HepG2 (cell line): ENCODE measurements at regions not wholly inside any gene's neighbourhood (a gene's known extent, or its start where the extent isn't known, plus 50 kb on each side); places are given as distances from the start of the nearest gene placed in this dataset.

Source experiments
- ATAC-seq: fragments of 200-7000 bp; cut with Tn5 transposase; 3 replicates; pipeline ENCODE4 v1.9.1; 2020; ENCODE audit warnings: mild to moderate bottlenecking, moderate library complexity
- BruUV-seq: library from RNA; stranded (reverse); fragments of 400-500 nt; replicated peaks from 2 replicates; lab custom pipeline; 2021; lab: Mats Ljungman, UMichigan
- CTCF ChIA-PET: fragments of 300-600 bp; formaldehyde crosslinking; extraction: SDS; loops from one replicate; lab custom pipeline; 2021; ENCODE audit warnings: low total read pairs, inconsistent platforms, low intra/inter-chr PET ratio; lab: Yijun Ruan, JAX
- POLR2A ChIA-PET: fragments of 350-600 bp; sonication (Branson Sonifier 250); formaldehyde crosslinking; loops from one replicate; lab custom pipeline; 2020; ENCODE audit warnings: antibody characterized with exemption, inconsistent platforms; lab: Yijun Ruan, JAX
- DNase-seq: peaks from one replicate; pipeline ENCODE4 v3.0.0-alpha.2; 2015; ENCODE audit warnings: low spot score
- FAIRE-seq: peaks from 3 replicates; lab custom pipeline; 2011; peaks lifted over from hg19 to GRCh38; lab: Jason Lieb, UNC
- H2AFZ ChIP-seq: one replicate; pipeline ENCODE4 v1.6.1; 2011; ENCODE audit warnings: low read length, inconsistent platforms
- H3K27ac ChIP-seq: fragments of 300-600 bp; 3 replicates; pipeline ENCODE4 v1.8.0; 2011; ENCODE audit warnings: mixed run types, mild to moderate bottlenecking, mixed read lengths, low read length, inconsistent platforms; ENCODE audit not compliant: insufficient read depth; ENCODE audit errors: extremely low read length
- H3K27me3 ChIP-seq, 2 experiments: fragments of 200-600 bp in 1 of 2; 2 replicates in 1 of 2; 3 replicates in 1 of 2; pipeline versions ENCODE4 v1.6.0 to v1.8.0; 2011; ENCODE audit warnings: low read length in 2 of 2, mild to moderate bottlenecking in 2 of 2, moderate library complexity in 2 of 2, inconsistent platforms in 1 of 2; ENCODE audit not compliant: insufficient read depth in 2 of 2, control insufficient read depth in 1 of 2
- H3K36me3 ChIP-seq, 2 experiments: fragments of 200-600 bp in 1 of 2; replicated peaks in 1 of 2; 2 replicates in 1 of 2; 3 replicates in 1 of 2; pipeline versions ENCODE4 v1.5.1 to v1.8.0; 2011; ENCODE audit warnings: low read length in 2 of 2, inconsistent platforms in 1 of 2; ENCODE audit not compliant: insufficient read depth in 2 of 2, control insufficient read depth in 1 of 2
- H3K4me1 ChIP-seq: 2 replicates; pipeline ENCODE4 v1.5.1; 2012; ENCODE audit warnings: low read length, inconsistent platforms; ENCODE audit not compliant: insufficient read depth
- H3K4me2 ChIP-seq: 2 replicates; pipeline ENCODE4 v1.6.0; 2011; ENCODE audit warnings: low read depth, low read length, inconsistent platforms
- H3K4me3 ChIP-seq, 3 experiments: fragments of 200-600 bp in 1 of 3; sonication (generic), shearing (Covaris generic) in 1 of 3; replicated peaks in 1 of 3; 2 replicates each; pipeline ENCODE4 v1.5.1; 2011 to 2016; ENCODE audit warnings: low read length in 3 of 3, inconsistent platforms in 2 of 3, low read depth in 2 of 3, mild to moderate bottlenecking in 2 of 3, control low read depth in 1 of 3, mixed read lengths in 1 of 3; ENCODE audit not compliant: insufficient read depth in 1 of 3
- H3K79me2 ChIP-seq: one replicate; pipeline ENCODE4 v1.6.1; 2011; ENCODE audit warnings: low read length, inconsistent platforms; ENCODE audit not compliant: insufficient read depth
- H3K9ac ChIP-seq: 2 replicates; pipeline ENCODE4 v1.6.0; 2011; ENCODE audit warnings: mild to moderate bottlenecking, low read depth, low read length, inconsistent platforms; ENCODE audit not compliant: insufficient read depth
- H3K9me3 ChIP-seq: 2 replicates; pipeline ENCODE4 v1.5.1; 2012; ENCODE audit warnings: mild to moderate bottlenecking, low read length
- H4K20me1 ChIP-seq: 2 replicates; pipeline ENCODE4 v1.6.0; 2011; ENCODE audit warnings: inconsistent platforms, mild to moderate bottlenecking, low read length, moderate library complexity; ENCODE audit not compliant: insufficient read depth
- SP140L ChIP-seq: sonication (generic); formaldehyde crosslinking; IDR thresholded peaks from 2 replicates; pipeline ENCODE4 v1.4.0; 2020; ENCODE audit warnings: missing genetic modification reagents, borderline replicate concordance
- SP2 ChIP-seq: sonication (generic); formaldehyde crosslinking; IDR thresholded peaks from 2 replicates; pipeline ENCODE4 v1.5.1; 2020; ENCODE audit warnings: mild to moderate bottlenecking, missing genetic modification reagents
- ZNF329 ChIP-seq: sonication (generic); formaldehyde crosslinking; IDR thresholded peaks from 2 replicates; pipeline ENCODE4 v1.9.0; 2021; ENCODE audit warnings: low read depth, mild to moderate bottlenecking, missing genetic modification reagents
- ZNF615 ChIP-seq: sonication (generic); formaldehyde crosslinking; IDR thresholded peaks from 2 replicates; pipeline ENCODE4 v1.5.0; 2020; ENCODE audit warnings: mild to moderate bottlenecking, missing genetic modification reagents, borderline replicate concordance
- ZNF703 ChIP-seq: sonication (generic); formaldehyde crosslinking; IDR thresholded peaks from 2 replicates; pipeline ENCODE4 v1.5.1; 2020; ENCODE audit warnings: missing genetic modification reagents, mild to moderate bottlenecking, moderate library complexity, borderline replicate concordance
- ZNF782 ChIP-seq: sonication (generic); formaldehyde crosslinking; IDR thresholded peaks from 2 replicates; pipeline ENCODE4 v1.4.0; 2020; ENCODE audit warnings: missing genetic modification reagents, mild to moderate bottlenecking, borderline replicate concordance
- WGBS: methylation state at CpG from one replicate; pipeline ENCODE4 v1.1.6; 2017; ENCODE audit warnings: low lambda C conversion rate; 5-methylcytosine and 5-hydroxymethylcytosine counted together
- in situ Hi-C: cut with HindIII; loops from 2 replicates; pipeline ENCODE4 v1.10.0; 2017; ENCODE audit warnings: low pct_unique_long_range_greater_than_20kb; ENCODE audit not compliant: extremely low pct_ligation_motif_present
- intact Hi-C: fragments of 100-400 bp; cut with micrococcal nuclease; formaldehyde crosslinking; loops from one replicate; pipeline ENCODE4 v1.10.0; 2022; ENCODE audit not compliant: unreplicated experiment
- TF ChIP-seq, protein P1 (sequence below): sonication (generic); formaldehyde crosslinking; conservative IDR thresholded peaks from 2 replicates; pipeline ENCODE4 v1.5.0; 2020; ENCODE audit warnings: missing genetic modification reagents
- TF ChIP-seq, protein P2 (sequence below): sonication (generic); formaldehyde crosslinking; IDR thresholded peaks from 2 replicates; pipeline ENCODE4 v1.4.0; 2020; ENCODE audit warnings: missing genetic modification reagents
- TF ChIP-seq, protein P3 (sequence below), 2 experiments: sonication (generic) in 1 of 2; formaldehyde crosslinking in 1 of 2; IDR thresholded peaks; 2 replicates each; pipeline versions ENCODE4 v1.4.0 to v1.6.1; 2016 to 2020; ENCODE audit warnings: borderline replicate concordance in 1 of 2, low read depth in 1 of 2, mild to moderate bottlenecking in 1 of 2, missing genetic modification reagents in 1 of 2

DNA sequence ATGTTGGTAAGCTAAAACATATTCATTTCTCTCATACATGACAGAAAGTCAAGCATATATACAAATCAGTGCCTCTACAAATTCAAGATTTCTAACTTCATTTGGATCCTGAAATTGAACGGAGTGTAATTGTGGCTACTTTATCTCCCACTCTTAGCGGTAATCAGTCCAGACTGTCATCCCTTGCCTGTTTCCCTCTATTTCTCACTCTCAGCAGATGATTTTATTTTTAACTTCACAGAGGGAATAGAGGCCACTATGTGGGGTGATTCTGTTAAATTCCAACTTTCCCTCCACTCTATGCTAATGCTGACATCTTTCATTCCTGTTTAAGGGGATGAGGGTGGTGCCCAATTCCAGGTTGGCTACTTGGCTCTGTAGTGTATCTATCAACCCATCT is 153.8 kb upstream of the KCNN2 start:
- whole genome bisulfite sequencing: 0% methylated on average over 2 of the region's 2 CpGs
- no peaks in the 10 kb centered on the region for H3K27me3 ChIP-seq
- no peak for DNase-seq
- H3K27ac ChIP-seq: no peak overlapping the region
- no peaks in the 10 kb centered on the region for H3K4me1 ChIP-seq
- H2AFZ ChIP-seq: no peak overlapping the region
- intact Hi-C loops: no loop called here
- in situ Hi-C loops: no loop called here
- no peaks in the 10 kb centered on the region for H3K9me3 ChIP-seq
- TF ChIP-seq, protein P1, sequence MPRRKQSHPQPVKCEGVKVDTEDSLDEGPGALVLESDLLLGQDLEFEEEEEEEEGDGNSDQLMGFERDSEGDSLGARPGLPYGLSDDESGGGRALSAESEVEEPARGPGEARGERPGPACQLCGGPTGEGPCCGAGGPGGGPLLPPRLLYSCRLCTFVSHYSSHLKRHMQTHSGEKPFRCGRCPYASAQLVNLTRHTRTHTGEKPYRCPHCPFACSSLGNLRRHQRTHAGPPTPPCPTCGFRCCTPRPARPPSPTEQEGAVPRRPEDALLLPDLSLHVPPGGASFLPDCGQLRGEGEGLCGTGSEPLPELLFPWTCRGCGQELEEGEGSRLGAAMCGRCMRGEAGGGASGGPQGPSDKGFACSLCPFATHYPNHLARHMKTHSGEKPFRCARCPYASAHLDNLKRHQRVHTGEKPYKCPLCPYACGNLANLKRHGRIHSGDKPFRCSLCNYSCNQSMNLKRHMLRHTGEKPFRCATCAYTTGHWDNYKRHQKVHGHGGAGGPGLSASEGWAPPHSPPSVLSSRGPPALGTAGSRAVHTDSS (CRISPR knock-in tag): no peak
- no peak for TF ChIP-seq ZNF703 (CRISPR knock-in tag)
- TF ChIP-seq, all 625 proteins: peak for 0
- Histone ChIP-seq H3K9ac (no peak overlapping the region), H3K4me2 (no peak overlapping the region), H3K36me3 (no peaks in the 10 kb centered on the region), H4K20me1 (no peaks in the 10 kb centered on the region), H3K4me3 (no peak overlapping the region), H3K79me2 (no peaks in the 10 kb centered on the region)
- no TSS peak for BruUV-seq
- CTCF ChIA-PET: no interaction called here
- ATAC-seq (no peak), FAIRE-seq (no peak)
- POLR2A ChIA-PET: no interaction called here

- no peak for FAIRE-seq
- no peaks in the 10 kb centered on the region for H3K27me3 ChIP-seq
- BruUV-seq: no TSS peak
Measured at GRCh38 chr5:114208588-114208987, 153.3 kb upstream of the KCNN2 start.

More at GRCh38 chr5:114208588-114208987, 153.3 kb upstream of the KCNN2 start:
- Histone ChIP-seq H3K4me1 (no peaks in the 10 kb centered on the region), H3K36me3 (no peaks in the 10 kb centered on the region), H3K27ac (no peak overlapping the region), H4K20me1 (no peaks in the 10 kb centered on the region), H3K79me2 (no peaks in the 10 kb centered on the region), H3K9ac (no peak overlapping the region), H3K9me3 (no peaks in the 10 kb centered on the region), H3K4me3 (no peak overlapping the region), H3K4me2 (no peak overlapping the region), H2AFZ (no peak overlapping the region)
- ChIA-PET CTCF (no interaction called here), POLR2A (no interaction called here)
- WGBS: 20% methylated on average over 2 of the region's 2 CpGs
- TF ChIP-seq ZNF782 (CRISPR knock-in tag) (no peak), ZNF329 (no peak), ZNF615 (no peak), SP140L (CRISPR knock-in tag) (no peak), SP2 (CRISPR knock-in tag) (no peak)
- TF ChIP-seq, protein P2, sequence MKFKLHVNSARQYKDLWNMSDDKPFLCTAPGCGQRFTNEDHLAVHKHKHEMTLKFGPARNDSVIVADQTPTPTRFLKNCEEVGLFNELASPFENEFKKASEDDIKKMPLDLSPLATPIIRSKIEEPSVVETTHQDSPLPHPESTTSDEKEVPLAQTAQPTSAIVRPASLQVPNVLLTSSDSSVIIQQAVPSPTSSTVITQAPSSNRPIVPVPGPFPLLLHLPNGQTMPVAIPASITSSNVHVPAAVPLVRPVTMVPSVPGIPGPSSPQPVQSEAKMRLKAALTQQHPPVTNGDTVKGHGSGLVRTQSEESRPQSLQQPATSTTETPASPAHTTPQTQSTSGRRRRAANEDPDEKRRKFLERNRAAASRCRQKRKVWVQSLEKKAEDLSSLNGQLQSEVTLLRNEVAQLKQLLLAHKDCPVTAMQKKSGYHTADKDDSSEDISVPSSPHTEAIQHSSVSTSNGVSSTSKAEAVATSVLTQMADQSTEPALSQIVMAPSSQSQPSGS: no peak
- TF ChIP-seq, protein P3, sequence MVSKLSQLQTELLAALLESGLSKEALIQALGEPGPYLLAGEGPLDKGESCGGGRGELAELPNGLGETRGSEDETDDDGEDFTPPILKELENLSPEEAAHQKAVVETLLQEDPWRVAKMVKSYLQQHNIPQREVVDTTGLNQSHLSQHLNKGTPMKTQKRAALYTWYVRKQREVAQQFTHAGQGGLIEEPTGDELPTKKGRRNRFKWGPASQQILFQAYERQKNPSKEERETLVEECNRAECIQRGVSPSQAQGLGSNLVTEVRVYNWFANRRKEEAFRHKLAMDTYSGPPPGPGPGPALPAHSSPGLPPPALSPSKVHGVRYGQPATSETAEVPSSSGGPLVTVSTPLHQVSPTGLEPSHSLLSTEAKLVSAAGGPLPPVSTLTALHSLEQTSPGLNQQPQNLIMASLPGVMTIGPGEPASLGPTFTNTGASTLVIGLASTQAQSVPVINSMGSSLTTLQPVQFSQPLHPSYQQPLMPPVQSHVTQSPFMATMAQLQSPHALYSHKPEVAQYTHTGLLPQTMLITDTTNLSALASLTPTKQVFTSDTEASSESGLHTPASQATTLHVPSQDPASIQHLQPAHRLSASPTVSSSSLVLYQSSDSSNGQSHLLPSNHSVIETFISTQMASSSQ (IDR thresholded peaks at IDR 0.05; ENCODE audit: low read depth): no peak
- TF ChIP-seq, protein P3 (CRISPR knock-in tag; IDR thresholded peaks at IDR 0.05; ENCODE audit: borderline replicate concordance): no peak
- in situ Hi-C loops: no loop called here
- no peak for ATAC-seq
- no peak for DNase-seq
- intact Hi-C loops: no loop called here
